HepG2 (cell line): ENCODE measurements at regions not wholly inside any gene's neighbourhood (a gene's known extent, or its start where the extent isn't known, plus 50 kb on each side); places are given as distances from the start of the nearest gene placed in this dataset.

Experiments used
- AGO1 ChIP-seq: fragments of 200-400 bp; formaldehyde crosslinking; IDR thresholded peaks from 2 replicates; pipeline ENCODE4 v1.6.1; 2017; ENCODE audit warnings: mild to moderate bottlenecking, low read depth, low read length, moderate library complexity; ENCODE audit not compliant: poor library complexity, severe bottlenecking
- HDAC6 ChIP-seq: fragments of 200-600 bp; sonication (generic); IDR thresholded peaks from 2 replicates; pipeline ENCODE4 v1.7.0; 2017; ENCODE audit warnings: mild to moderate bottlenecking, antibody characterized with exemption, low read length, low read depth
- HNF4A ChIP-seq: sonication (generic); formaldehyde crosslinking; IDR thresholded peaks from 2 replicates; pipeline ENCODE4 v1.4.0; 2020; ENCODE audit warnings: missing genetic modification reagents
- IKZF4 ChIP-seq: sonication (generic); formaldehyde crosslinking; IDR thresholded peaks from 2 replicates; pipeline ENCODE4 v1.5.1; 2020; ENCODE audit warnings: borderline replicate concordance, mild to moderate bottlenecking, low read depth, missing genetic modification reagents; ENCODE audit errors: not compliant biosample characterization
- KLF16 ChIP-seq, 2 experiments: sonication (generic) in 1 of 2; formaldehyde crosslinking in 1 of 2; IDR thresholded peaks; 2 replicates each; pipeline versions ENCODE4 v1.6.1 to v1.8.0; 2016 to 2023; ENCODE audit warnings: missing genetic modification reagents in 2 of 2, missing compliant biosample characterization in 1 of 2
- MAFF ChIP-seq: IDR thresholded peaks from 2 replicates; pipeline ENCODE4 v1.6.1; 2011; ENCODE audit warnings: low read depth, low read length, improper control_type of control experiment
- PAF1 ChIP-seq: IDR thresholded peaks from 2 replicates; pipeline ENCODE4 v1.6.1; 2016; ENCODE audit warnings: missing genetic modification reagents, missing compliant biosample characterization
- POLR2AphosphoS2 ChIP-seq: IDR thresholded peaks from 2 replicates; pipeline ENCODE4 v1.6.1; 2011; ENCODE audit warnings: low read depth, low read length, improper control_type of control experiment
- RFXANK ChIP-seq: IDR thresholded peaks from 2 replicates; pipeline ENCODE4 v1.6.1; 2016
- SUZ12 ChIP-seq: fragments of 150-350 bp; IDR thresholded peaks from 2 replicates; pipeline ENCODE4 v1.6.1; 2014; ENCODE audit warnings: low read depth, low read length
- TAF1 ChIP-seq: sonication (generic); formaldehyde crosslinking; IDR thresholded peaks from 2 replicates; pipeline ENCODE4 v1.4.0; 2020; ENCODE audit warnings: missing genetic modification reagents
- ZBTB21 ChIP-seq: sonication (generic); formaldehyde crosslinking; IDR thresholded peaks from 2 replicates; pipeline ENCODE4 v1.4.0; 2020; ENCODE audit warnings: missing genetic modification reagents
- ZEB1 ChIP-seq: IDR thresholded peaks from 2 replicates; pipeline ENCODE4 v1.6.1; 2012; ENCODE audit warnings: mild to moderate bottlenecking, low read depth, inconsistent platforms; ENCODE audit not compliant: insufficient replicate concordance
- ZFP36L2 ChIP-seq: sonication (generic); formaldehyde crosslinking; IDR thresholded peaks from 2 replicates; pipeline ENCODE4 v1.4.0; 2020; ENCODE audit warnings: missing genetic modification reagents
- ZNF224 ChIP-seq: sonication (generic); formaldehyde crosslinking; IDR thresholded peaks from 2 replicates; pipeline ENCODE4 v1.5.0; 2020; ENCODE audit warnings: mild to moderate bottlenecking, missing genetic modification reagents
- ZNF234 ChIP-seq: sonication (generic); formaldehyde crosslinking; conservative IDR thresholded peaks from 2 replicates; pipeline ENCODE4 v1.5.1; 2020; ENCODE audit warnings: mild to moderate bottlenecking, missing genetic modification reagents
- ZNF431 ChIP-seq: sonication (generic); formaldehyde crosslinking; IDR thresholded peaks from 2 replicates; pipeline ENCODE4 v1.9.0; 2022; ENCODE audit warnings: missing genetic modification reagents, low read depth, mild to moderate bottlenecking, borderline replicate concordance
- ZNF558 ChIP-seq: sonication (generic); formaldehyde crosslinking; IDR thresholded peaks from 2 replicates; pipeline ENCODE4 v1.9.0; 2022; ENCODE audit warnings: mild to moderate bottlenecking, missing genetic modification reagents, borderline replicate concordance
- ZNF607 ChIP-seq: sonication (generic); formaldehyde crosslinking; IDR thresholded peaks from 2 replicates; pipeline ENCODE4 v1.5.1; 2020; ENCODE audit warnings: missing genetic modification reagents, mild to moderate bottlenecking, borderline replicate concordance
- ZNF652 ChIP-seq: IDR thresholded peaks from 2 replicates; pipeline ENCODE4 v1.6.1; 2016; ENCODE audit warnings: low read depth, borderline replicate concordance
- ZNF816 ChIP-seq: sonication (generic); formaldehyde crosslinking; IDR thresholded peaks from 2 replicates; pipeline ENCODE4 v1.8.0; 2022; ENCODE audit warnings: missing genetic modification reagents, mild to moderate bottlenecking, borderline replicate concordance
- ZUFSP ChIP-seq: sonication (generic); formaldehyde crosslinking; IDR thresholded peaks from 2 replicates; pipeline ENCODE4 v1.9.0; 2021; ENCODE audit warnings: missing genetic modification reagents, mild to moderate bottlenecking, borderline replicate concordance
- TF ChIP-seq, protein P1 (sequence below): sonication (generic); formaldehyde crosslinking; IDR thresholded peaks from 2 replicates; pipeline ENCODE4 v1.4.0; 2020; ENCODE audit warnings: mild to moderate bottlenecking, missing genetic modification reagents
- TF ChIP-seq, protein P2 (sequence below): sonication (generic); formaldehyde crosslinking; IDR thresholded peaks from 2 replicates; pipeline ENCODE4 v1.9.0; 2021; ENCODE audit warnings: missing genetic modification reagents, borderline replicate concordance
- TF ChIP-seq, protein P3 (sequence below): sonication (generic); formaldehyde crosslinking; conservative IDR thresholded peaks from 2 replicates; pipeline ENCODE4 v1.8.0; 2022; ENCODE audit warnings: mild to moderate bottlenecking, moderate library complexity, missing genetic modification reagents

DNA sequence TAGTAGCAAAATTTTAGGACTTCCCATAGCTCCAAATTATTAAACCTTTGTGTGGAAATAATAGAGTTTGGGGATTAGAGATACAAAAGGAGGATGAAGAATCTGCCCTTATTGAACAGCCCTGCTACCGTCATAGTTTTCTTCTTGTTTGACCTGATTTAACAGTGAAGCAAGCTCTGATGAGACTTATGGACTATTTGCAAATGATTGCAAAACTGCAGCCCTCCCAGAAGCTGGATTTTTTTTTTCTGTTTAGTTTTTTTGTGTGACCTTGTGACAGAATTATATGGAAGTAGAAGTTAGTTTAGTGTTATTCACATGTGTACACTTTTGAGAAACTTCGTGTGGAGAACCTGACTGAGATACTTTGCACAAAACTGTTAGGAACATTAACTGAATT is 267.8 kb downstream of the KCNRG start (continued):
- TF ChIP-seq, protein P1, sequence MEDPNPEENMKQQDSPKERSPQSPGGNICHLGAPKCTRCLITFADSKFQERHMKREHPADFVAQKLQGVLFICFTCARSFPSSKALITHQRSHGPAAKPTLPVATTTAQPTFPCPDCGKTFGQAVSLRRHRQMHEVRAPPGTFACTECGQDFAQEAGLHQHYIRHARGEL (CRISPR knock-in tag) = no peak
- TF ChIP-seq AGO1 (no peak), PAF1 (no peak), IKZF4 (CRISPR knock-in tag) (no peak), SUZ12 (no peak), MAFF (no peak), ZUFSP (CRISPR knock-in tag) (no peak), ZFP36L2 (CRISPR knock-in tag) (no peak), TAF1 (CRISPR knock-in tag) (no peak), ZNF558 (CRISPR knock-in tag) (no peak), ZEB1 (no peak), ZNF234 (CRISPR knock-in tag) (no peak), POLR2AphosphoS2 (no peak), ZNF224 (CRISPR knock-in tag) (no peak), ZNF607 (CRISPR knock-in tag) (no peak), ZNF652 (CRISPR knock-in tag) (peak; percentile 25; the same call in 1 of the 2 replicates), HNF4A (CRISPR knock-in tag) (peak; percentile 77), ZNF431 (no peak), RFXANK (CRISPR knock-in tag) (no peak), KLF16 (CRISPR knock-in tag; IDR thresholded peaks at IDR 0.05) (peak in 1 of 2 experiments; percentile 74; a peak in 2 of 4 replicates), HDAC6 (no peak), ZBTB21 (CRISPR knock-in tag) (peak; percentile 81; the same call in 1 of the 2 replicates), ZNF816 (no peak)
- TF ChIP-seq, protein P2, sequence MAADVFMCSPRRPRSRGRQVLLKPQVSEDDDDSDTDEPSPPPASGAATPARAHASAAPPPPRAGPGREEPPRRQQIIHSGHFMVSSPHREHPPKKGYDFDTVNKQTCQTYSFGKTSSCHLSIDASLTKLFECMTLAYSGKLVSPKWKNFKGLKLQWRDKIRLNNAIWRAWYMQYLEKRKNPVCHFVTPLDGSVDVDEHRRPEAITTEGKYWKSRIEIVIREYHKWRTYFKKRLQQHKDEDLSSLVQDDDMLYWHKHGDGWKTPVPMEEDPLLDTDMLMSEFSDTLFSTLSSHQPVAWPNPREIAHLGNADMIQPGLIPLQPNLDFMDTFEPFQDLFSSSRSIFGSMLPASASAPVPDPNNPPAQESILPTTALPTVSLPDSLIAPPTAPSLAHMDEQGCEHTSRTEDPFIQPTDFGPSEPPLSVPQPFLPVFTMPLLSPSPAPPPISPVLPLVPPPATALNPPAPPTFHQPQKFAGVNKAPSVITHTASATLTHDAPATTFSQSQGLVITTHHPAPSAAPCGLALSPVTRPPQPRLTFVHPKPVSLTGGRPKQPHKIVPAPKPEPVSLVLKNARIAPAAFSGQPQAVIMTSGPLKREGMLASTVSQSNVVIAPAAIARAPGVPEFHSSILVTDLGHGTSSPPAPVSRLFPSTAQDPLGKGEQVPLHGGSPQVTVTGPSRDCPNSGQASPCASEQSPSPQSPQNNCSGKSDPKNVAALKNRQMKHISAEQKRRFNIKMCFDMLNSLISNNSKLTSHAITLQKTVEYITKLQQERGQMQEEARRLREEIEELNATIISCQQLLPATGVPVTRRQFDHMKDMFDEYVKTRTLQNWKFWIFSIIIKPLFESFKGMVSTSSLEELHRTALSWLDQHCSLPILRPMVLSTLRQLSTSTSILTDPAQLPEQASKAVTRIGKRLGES (CRISPR knock-in tag) = no peak
- TF ChIP-seq, protein P3, sequence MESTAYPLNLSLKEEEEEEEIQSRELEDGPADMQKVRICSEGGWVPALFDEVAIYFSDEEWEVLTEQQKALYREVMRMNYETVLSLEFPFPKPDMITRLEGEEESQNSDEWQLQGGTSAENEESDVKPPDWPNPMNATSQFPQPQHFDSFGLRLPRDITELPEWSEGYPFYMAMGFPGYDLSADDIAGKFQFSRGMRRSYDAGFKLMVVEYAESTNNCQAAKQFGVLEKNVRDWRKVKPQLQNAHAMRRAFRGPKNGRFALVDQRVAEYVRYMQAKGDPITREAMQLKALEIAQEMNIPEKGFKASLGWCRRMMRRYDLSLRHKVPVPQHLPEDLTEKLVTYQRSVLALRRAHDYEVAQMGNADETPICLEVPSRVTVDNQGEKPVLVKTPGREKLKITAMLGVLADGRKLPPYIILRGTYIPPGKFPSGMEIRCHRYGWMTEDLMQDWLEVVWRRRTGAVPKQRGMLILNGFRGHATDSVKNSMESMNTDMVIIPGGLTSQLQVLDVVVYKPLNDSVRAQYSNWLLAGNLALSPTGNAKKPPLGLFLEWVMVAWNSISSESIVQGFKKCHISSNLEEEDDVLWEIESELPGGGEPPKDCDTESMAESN (CRISPR knock-in tag) = 0 out of 2 replicates have a peak, but pooled peaks have one; percentile 25
